GM21515 (cell line): ENCODE measurements at regions not wholly inside any gene's neighbourhood (a gene's known extent, or its start where the extent isn't known, plus 50 kb on each side); places are given as distances from the start of the nearest gene placed in this dataset.

ENCODE experiments used
- ATAC-seq: cut with Tn5 transposase; IDR thresholded peaks from one replicate; pipeline ENCODE4 v1.9.1; 2021; ENCODE audit not compliant: unreplicated experiment

GRCh38 chr3:78402720-78403119, 1362.8 kb downstream of the ROBO2 start:
- no peak for ATAC-seq

DNA sequence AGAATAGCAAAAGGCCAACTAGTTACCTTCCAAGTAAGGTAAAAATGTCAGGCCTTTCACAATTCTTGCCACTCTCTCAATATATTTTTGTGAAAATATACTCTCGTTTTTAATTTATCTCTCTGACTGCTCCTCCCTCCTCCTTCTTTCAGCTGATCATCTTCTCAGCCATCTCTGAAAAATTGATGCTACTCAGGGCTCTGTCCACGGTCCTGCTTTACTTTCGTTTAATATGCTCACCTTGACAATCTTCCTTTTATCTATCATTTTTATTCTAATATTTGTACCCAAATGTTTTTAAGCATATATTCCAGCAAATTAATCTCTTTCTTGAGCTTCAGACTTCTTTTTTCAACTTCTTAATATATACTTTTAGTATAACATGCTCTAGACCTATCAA, 1362.1 kb downstream of the ROBO1 start:
- ATAC-seq, result no peak

DNA sequence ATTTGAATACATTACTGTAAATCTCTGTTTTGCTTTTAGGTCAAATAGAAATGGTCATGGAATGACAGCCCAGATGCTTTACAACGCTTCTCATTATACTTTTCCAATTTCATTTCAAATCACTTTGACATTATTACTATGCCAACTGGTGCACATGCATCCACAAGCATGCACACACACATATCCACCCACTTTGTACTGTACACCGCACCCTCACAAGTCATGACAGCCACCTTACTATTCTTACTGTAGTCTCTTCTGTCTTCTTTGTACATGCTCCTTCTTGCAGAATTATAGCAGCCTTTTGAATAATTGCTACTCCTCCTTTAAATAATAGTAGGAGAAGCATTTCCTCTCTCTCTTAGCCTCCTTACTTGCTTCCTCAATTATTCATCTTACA, 1361.4 kb downstream of the ROBO1 start:
- ATAC-seq, result no peak

DNA sequence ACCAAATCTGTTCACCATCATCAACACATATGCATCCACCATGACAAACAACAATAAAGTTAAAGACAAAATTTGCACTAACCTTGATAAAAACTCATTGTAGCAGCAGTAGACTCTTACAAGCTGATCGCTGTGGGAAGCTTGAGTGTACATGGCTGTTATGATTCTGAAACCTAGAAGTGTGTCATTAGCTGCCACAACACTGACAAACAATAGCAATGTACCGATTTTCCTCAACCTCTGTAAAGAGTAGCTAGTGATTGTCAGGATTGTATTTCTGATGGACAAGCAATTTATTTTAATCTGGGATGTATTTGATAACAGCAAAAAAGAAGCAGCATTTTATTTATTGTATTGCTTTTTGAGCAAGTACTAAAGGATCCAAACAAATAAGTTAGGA, 1357.7 kb downstream of the ROBO1 start:
- ATAC-seq, result no peak

- ATAC-seq, result no peak
These were observed 1353.5 kb downstream of the ROBO1 start for GRCh38 chr3:78414261-78414660.

- no peak for ATAC-seq
These were observed 1347.2 kb downstream of the ROBO1 start for GRCh38 chr3:78420611-78421010.

- ATAC-seq, result no peak
These were observed 1346.4 kb downstream of the ROBO1 start for GRCh38 chr3:78421247-78421966.

DNA sequence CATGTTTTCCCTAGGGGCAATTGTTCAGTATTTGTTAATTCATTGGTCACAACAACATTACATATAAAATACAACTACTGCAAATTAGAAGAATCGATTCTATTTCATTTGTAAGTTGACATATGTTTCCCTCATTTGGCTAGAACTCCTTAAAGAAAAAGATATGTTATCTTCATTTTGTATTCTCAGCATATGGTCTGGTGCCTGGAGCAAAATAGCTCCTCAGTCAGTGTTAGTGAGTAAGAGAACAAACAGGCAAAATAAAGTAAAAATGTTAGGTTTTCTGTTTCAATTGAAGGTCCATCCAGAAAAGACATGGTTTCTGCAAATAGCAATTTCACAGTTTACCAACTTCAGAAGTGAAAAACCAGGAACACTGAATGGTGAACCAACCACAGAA, 1343.1 kb downstream of the ROBO1 start:
- ATAC-seq, result no peak

DNA sequence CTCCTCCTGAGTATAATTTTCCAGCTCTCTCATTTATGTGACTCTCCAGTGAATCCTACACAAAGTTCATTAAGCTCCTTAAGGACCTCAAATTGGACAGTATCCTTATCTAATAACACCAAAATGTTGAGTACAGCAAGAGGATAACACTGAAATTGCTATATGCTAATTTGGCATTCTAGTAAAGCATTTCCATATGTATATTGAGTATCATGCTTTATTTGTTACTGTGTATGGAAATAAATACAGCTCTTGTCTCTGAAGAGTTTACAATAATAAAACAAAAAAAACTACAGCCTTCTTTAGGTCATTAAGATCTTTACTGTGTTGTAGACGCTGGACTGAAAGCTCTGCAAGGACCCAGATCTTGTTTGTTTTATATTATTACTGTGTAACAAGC, 1341.3 kb downstream of the ROBO1 start:
- no peak for ATAC-seq

- no peak for ATAC-seq
These were observed 1340.5 kb downstream of the ROBO1 start for GRCh38 chr3:78427303-78427702.

GRCh38 chr3:78430741-78431140, 1337.1 kb downstream of the ROBO1 start:
- ATAC-seq, result no peak

DNA sequence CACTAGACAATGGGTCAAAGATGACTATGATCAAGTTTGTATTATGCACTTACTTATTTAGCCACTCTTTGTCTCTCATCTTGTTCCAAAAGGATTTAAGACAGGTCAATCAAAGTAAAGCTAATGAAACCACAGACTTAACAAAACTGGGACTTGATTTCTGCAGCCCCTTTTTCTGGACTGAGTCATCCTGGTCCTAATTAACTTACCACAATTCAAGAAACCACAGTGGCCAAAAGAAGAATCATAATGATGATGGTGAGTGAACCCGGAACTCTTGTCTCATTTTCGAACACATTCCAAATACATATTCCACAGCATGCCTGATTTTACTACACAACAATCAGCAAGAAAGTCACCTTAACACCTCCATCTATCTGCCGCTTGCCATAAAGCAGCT, 1333.0 kb downstream of the ROBO1 start:
- no peak for ATAC-seq

- no peak for ATAC-seq
These were observed 1312.6 kb downstream of the ROBO1 start for GRCh38 chr3:78455166-78455565.

GRCh38 chr3:78455712-78456433, 1311.9 kb downstream of the ROBO1 start:
- no peak for ATAC-seq

GRCh38 chr3:78459796-78460195, 1308.0 kb downstream of the ROBO1 start:
- no peak for ATAC-seq

DNA sequence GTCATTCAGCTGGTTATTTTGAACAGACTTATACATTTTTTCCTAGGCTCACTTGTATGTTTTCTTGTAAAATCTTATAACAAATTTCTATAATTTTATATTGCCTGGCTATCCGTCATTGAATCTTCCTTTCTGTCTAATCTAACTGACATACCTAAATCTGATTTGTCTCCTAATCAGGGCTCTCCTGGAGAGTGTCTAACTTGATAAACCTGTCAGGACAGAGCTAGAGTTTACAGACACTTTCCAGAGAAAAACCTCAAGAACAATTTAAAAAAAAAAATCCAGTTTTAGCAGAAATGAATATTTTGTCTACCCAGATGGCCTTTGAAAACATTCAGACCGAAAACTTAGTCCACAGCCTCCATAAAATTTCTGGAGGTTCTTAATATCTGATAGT, 1305.8 kb downstream of the ROBO1 start:
- no peak for ATAC-seq

DNA sequence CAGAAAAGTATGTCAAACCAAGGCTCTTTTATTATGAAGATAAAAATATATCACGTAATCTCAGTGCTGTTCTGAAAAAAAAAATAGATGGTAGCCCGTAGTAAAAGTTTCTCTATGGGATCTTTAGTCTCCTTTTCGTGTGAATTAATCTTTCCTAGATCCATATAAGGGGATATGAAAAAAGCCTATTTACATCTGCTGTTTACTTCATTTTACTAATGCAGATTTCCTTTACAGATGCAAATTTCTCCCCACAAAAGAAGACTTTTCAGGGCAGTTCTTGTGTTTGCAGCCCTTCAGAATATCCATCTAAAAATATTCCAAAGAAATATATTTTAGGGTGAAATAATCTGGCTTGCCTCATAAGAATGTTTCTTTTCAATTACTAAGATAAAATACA, 1291.7 kb downstream of the ROBO1 start:
- no peak for ATAC-seq

- ATAC-seq, result no peak
These were observed 1286.7 kb downstream of the ROBO1 start for GRCh38 chr3:78481050-78481449.

GRCh38 chr3:78483090-78483489, 1284.7 kb downstream of the ROBO1 start:
- no peak for ATAC-seq

GRCh38 chr3:78494851-78495250, 1272.9 kb downstream of the ROBO1 start:
- no peak for ATAC-seq

GRCh38 chr3:78495301-78495700, 1272.5 kb downstream of the ROBO1 start:
- no peak for ATAC-seq

DNA sequence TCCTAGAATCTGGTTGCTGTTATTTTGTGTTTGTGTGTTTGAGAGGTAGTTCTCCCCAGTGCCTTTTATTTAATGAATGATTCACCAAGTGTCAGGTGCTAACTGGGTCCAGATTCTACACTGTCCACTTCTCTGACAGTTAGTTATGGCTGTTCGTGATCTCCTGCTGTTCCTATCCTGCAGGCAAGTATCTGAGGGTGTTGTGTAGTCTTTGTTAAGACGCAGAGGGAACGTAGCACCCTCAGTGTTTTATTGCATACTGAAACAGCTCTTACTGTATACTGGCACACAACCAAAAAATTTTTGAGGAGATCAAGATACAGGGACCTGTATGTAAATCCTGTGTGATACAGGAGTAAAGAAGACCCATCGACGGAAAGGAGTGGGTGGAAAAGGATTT, 1271.3 kb downstream of the ROBO1 start:
- no peak for ATAC-seq

GRCh38 chr3:78497021-78497420, 1270.8 kb downstream of the ROBO1 start:
- ATAC-seq, result no peak
